ENCODE measurements at regions not wholly inside any gene's neighbourhood (a gene's known extent, or its start where the extent isn't known, plus 50 kb on each side); places are given as distances from the start of the nearest gene placed in this dataset.

- WGBS, 4 donors, result 77 to 87% (median 84%) methylated on average over 20 to 43 of the region's 44 CpGs
- Histone ChIP-seq H3K36me3 (no peaks in the 10 kb centered on the region), H3K4me3 (peak overlapping the region in 1 of 12 donors; percentile 31), H3K27me3 (no peaks in the 10 kb centered on the region), H3K27ac (no peak overlapping the region), H3K4me1 (no peaks in the 10 kb centered on the region), H3K9me3 (no peaks in the 10 kb centered on the region)
- DNase-seq, result peak in 1 of 5 donors; percentile 31
- peak in 1 of 4 donors; percentile 18 for ATAC-seq
- no peak for TF ChIP-seq POLR2A (IDR thresholded peaks at IDR 0.05)
- TF ChIP-seq CTCF (IDR thresholded peaks at IDR 0.05), result no peak
- intact Hi-C loops (cut with DNase I), result no loop called here
Measured at GRCh38 chr4:175427751-175428150, 384.3 kb downstream of the GPM6A start.

- 38 to 71% (median 61%) methylated on average over 1 of the region's 1 CpG for WGBS, 4 donors
- no peak for TF ChIP-seq POLR2A (IDR thresholded peaks at IDR 0.05)
- no peak for TF ChIP-seq CTCF (IDR thresholded peaks at IDR 0.05)
Measured at GRCh38 chr4:175431694-175432093, 380.4 kb downstream of the GPM6A start.

GRCh38 chr4:175435381-175435783, 376.7 kb downstream of the GPM6A start:
- no peaks in the 10 kb centered on the region for H3K27me3 ChIP-seq
- TF ChIP-seq CTCF (IDR thresholded peaks at IDR 0.05), result no peak
- TF ChIP-seq POLR2A (IDR thresholded peaks at IDR 0.05), result no peak
- H3K4me1 ChIP-seq, result no peaks in the 10 kb centered on the region
- DNase-seq, result no peak
- H3K4me3 ChIP-seq, result no peak overlapping the region
- H3K9me3 ChIP-seq, result no peaks in the 10 kb centered on the region
- no peaks in the 10 kb centered on the region for H3K36me3 ChIP-seq
- ATAC-seq, result no peak
- no peak overlapping the region for H3K27ac ChIP-seq
- intact Hi-C loops (cut with DNase I), result no loop called here
- WGBS, 4 donors, result 29 to 43% (median 37%) methylated on average over 4 of the region's 4 CpGs

More at GRCh38 chr4:175431694-175432093, 380.4 kb downstream of the GPM6A start:
- Histone ChIP-seq H3K27ac (no peak overlapping the region), H3K9me3 (no peaks in the 10 kb centered on the region), H3K4me3 (no peak overlapping the region), H3K4me1 (no peaks in the 10 kb centered on the region), H3K27me3 (no peaks in the 10 kb centered on the region), H3K36me3 (no peaks in the 10 kb centered on the region)
- intact Hi-C loops (cut with DNase I), result no loop called here
- DNase-seq, result no peak
- ATAC-seq, result no peak

GRCh38 chr4:175436196-175436595, 375.9 kb downstream of the GPM6A start:
- TF ChIP-seq POLR2A (IDR thresholded peaks at IDR 0.05) (no peak), CTCF (IDR thresholded peaks at IDR 0.05) (no peak)
- 76 to 89% (median 82%) methylated on average over 1 of the region's 1 CpG for WGBS, 4 donors
- no peak for DNase-seq

More at GRCh38 chr4:175436196-175436595, 375.9 kb downstream of the GPM6A start:
- H3K9me3 ChIP-seq, result no peaks in the 10 kb centered on the region
- ATAC-seq, result no peak
- H3K27ac ChIP-seq, result no peak overlapping the region
- no peaks in the 10 kb centered on the region for H3K4me1 ChIP-seq
- intact Hi-C loops (cut with DNase I), result no loop called here
- H3K4me3 ChIP-seq, result no peak overlapping the region
- H3K27me3 ChIP-seq, result no peaks in the 10 kb centered on the region
- no peaks in the 10 kb centered on the region for H3K36me3 ChIP-seq
